Neural crest cell (in vitro differentiated cells): ENCODE measurements at regions not wholly inside any gene's neighbourhood (a gene's known extent, or its start where the extent isn't known, plus 50 kb on each side); places are given as distances from the start of the nearest gene placed in this dataset.

Experiments
- DNase-seq: peaks from one replicate; pipeline ENCODE4 v3.0.0; 2021; ENCODE audit warnings: low read depth, mixed read lengths, low spot score
- H3K27ac Mint-ChIP-seq: one replicate; pipeline ENCODE4 v1.8.0; 2021; ENCODE audit warnings: mild to moderate bottlenecking, mixed read lengths; ENCODE audit not compliant: unreplicated experiment
- H3K27me3 Mint-ChIP-seq: 2 replicates; pipeline ENCODE4 v1.8.0; 2021; ENCODE audit warnings: low read depth, mild to moderate bottlenecking, mixed read lengths
- H3K36me3 Mint-ChIP-seq: 2 replicates; pipeline ENCODE4 v1.8.0; 2021; ENCODE audit warnings: low read depth, mild to moderate bottlenecking, mixed read lengths
- H3K4me1 Mint-ChIP-seq: 2 replicates; pipeline ENCODE4 v1.8.0; 2021; ENCODE audit warnings: mixed read lengths
- H3K4me3 Mint-ChIP-seq: one replicate; pipeline ENCODE4 v1.8.0; 2021; ENCODE audit warnings: mild to moderate bottlenecking, mixed read lengths
- H3K9me3 Mint-ChIP-seq: 2 replicates; pipeline ENCODE4 v1.8.0; 2021; ENCODE audit warnings: mixed read lengths
- CTCF ChIP-seq: fragments of 200-600 bp; sonication (generic); conservative IDR thresholded peaks from 2 replicates; pipeline ENCODE4 v1.5.0; 2021; ENCODE audit warnings: antibody characterized with exemption, mild to moderate bottlenecking

GRCh38 chr18:30248056-30248455 is 794.5 kb downstream of the DSC3 start:
- no peaks in the 10 kb centered on the region for H3K27me3 Mint-ChIP-seq
- no peaks in the 10 kb centered on the region for H3K9me3 Mint-ChIP-seq
- H3K4me1 Mint-ChIP-seq: no peaks in the 10 kb centered on the region
- no peak overlapping the region for H3K27ac Mint-ChIP-seq
- H3K36me3 Mint-ChIP-seq: no peaks in the 10 kb centered on the region
- TF ChIP-seq CTCF: no peak
- H3K4me3 Mint-ChIP-seq: no peak overlapping the region
- no peak for DNase-seq

GRCh38 chr18:30245766-30246455 is 796.6 kb downstream of the DSC3 start:
- no peaks in the 10 kb centered on the region for H3K4me1 Mint-ChIP-seq
- H3K9me3 Mint-ChIP-seq: no peaks in the 10 kb centered on the region
- H3K36me3 Mint-ChIP-seq: no peaks in the 10 kb centered on the region
- no peak overlapping the region for H3K27ac Mint-ChIP-seq
- H3K27me3 Mint-ChIP-seq: no peaks in the 10 kb centered on the region
- no peak for DNase-seq
- TF ChIP-seq CTCF: no peak
- no peak overlapping the region for H3K4me3 Mint-ChIP-seq

GRCh38 chr18:30234755-30235154 is 807.8 kb downstream of the DSC3 start:
- no peak for TF ChIP-seq CTCF
- no peaks in the 10 kb centered on the region for H3K27me3 Mint-ChIP-seq
- H3K27ac Mint-ChIP-seq: no peak overlapping the region
- H3K4me1 Mint-ChIP-seq: no peaks in the 10 kb centered on the region
- H3K36me3 Mint-ChIP-seq: no peaks in the 10 kb centered on the region
- H3K9me3 Mint-ChIP-seq: no peaks in the 10 kb centered on the region
- H3K4me3 Mint-ChIP-seq: no peak overlapping the region
- DNase-seq: no peak

GRCh38 chr18:30211112-30211511 is 831.4 kb downstream of the DSC3 start:
- Mint-ChIP-seq H3K27ac (no peak overlapping the region), H3K9me3 (peaks cover 11% of the 10 kb centered on the region), H3K4me3 (no peak overlapping the region), H3K4me1 (no peaks in the 10 kb centered on the region), H3K27me3 (no peaks in the 10 kb centered on the region), H3K36me3 (no peaks in the 10 kb centered on the region)
- DNase-seq: no peak
- TF ChIP-seq CTCF: no peak

- Mint-ChIP-seq H3K27ac (no peak overlapping the region), H3K27me3 (no peaks in the 10 kb centered on the region), H3K36me3 (no peaks in the 10 kb centered on the region), H3K9me3 (peaks cover 6% of the 10 kb centered on the region), H3K4me3 (no peak overlapping the region), H3K4me1 (no peaks in the 10 kb centered on the region)
- no peak for DNase-seq
- TF ChIP-seq CTCF: no peak
Observed at GRCh38 chr18:30208546-30208945, 834.0 kb downstream of the DSC3 start.
